ENCODE measurements at regions not wholly inside any gene's neighbourhood (a gene's known extent, or its start where the extent isn't known, plus 50 kb on each side); places are given as distances from the start of the nearest gene placed in this dataset.
"Not testable (repeated sequence)": the region's sequence is repeated elsewhere in the genome, so short reads cannot be mapped to it uniquely, and the experiment has no call there.

DNA sequence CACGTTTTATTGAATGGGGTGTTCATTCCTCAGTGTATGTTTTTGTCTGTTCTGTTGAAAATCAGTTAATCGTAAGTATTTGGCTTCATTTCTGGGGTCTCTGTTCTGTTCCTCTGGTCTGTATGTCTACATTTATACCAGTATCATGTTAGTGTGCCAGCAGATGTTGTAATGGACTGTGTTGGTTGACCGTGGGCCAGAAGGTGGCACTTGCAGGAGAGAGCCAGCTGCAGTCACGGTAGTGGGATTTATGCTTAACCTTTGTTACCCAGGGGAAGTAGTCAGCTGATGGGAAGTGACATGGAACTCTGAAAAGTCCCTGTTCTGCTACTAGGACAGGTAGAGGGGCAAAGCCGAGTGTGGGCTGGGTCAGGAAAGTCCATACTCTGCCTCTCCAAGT, 238.3 kb upstream of the NPAP1 start:
- TF ChIP-seq, protein P1, sequence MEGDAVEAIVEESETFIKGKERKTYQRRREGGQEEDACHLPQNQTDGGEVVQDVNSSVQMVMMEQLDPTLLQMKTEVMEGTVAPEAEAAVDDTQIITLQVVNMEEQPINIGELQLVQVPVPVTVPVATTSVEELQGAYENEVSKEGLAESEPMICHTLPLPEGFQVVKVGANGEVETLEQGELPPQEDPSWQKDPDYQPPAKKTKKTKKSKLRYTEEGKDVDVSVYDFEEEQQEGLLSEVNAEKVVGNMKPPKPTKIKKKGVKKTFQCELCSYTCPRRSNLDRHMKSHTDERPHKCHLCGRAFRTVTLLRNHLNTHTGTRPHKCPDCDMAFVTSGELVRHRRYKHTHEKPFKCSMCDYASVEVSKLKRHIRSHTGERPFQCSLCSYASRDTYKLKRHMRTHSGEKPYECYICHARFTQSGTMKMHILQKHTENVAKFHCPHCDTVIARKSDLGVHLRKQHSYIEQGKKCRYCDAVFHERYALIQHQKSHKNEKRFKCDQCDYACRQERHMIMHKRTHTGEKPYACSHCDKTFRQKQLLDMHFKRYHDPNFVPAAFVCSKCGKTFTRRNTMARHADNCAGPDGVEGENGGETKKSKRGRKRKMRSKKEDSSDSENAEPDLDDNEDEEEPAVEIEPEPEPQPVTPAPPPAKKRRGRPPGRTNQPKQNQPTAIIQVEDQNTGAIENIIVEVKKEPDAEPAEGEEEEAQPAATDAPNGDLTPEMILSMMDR (IDR thresholded peaks at IDR 0.05): not testable (repeated sequence)
- TF ChIP-seq EP300 (IDR thresholded peaks at IDR 0.05): not testable (repeated sequence)
